GM12891 (cell line): ENCODE measurements at regions not wholly inside any gene's neighbourhood (a gene's known extent, or its start where the extent isn't known, plus 50 kb on each side); places are given as distances from the start of the nearest gene placed in this dataset.
A peak's percentile ranks its signal among the peaks of the same experiment; 100 is the strongest.

Experiments used
- DNase-seq: peaks from one replicate; pipeline ENCODE4 v3.0.0; 2011; ENCODE audit warnings: low spot score; ENCODE audit not compliant: insufficient read length
- FAIRE-seq: peaks from 2 replicates; lab custom pipeline; 2011; peaks lifted over from hg19 to GRCh38; lab: Jason Lieb, UNC
- PAX5 ChIP-seq: IDR thresholded peaks from 2 replicates; pipeline ENCODE4 v1.6.1; 2011; ENCODE audit warnings: low read length, moderate library complexity, mild to moderate bottlenecking; ENCODE audit not compliant: insufficient read depth, severe bottlenecking
- POLR2A ChIP-seq: IDR thresholded peaks from 2 replicates; pipeline ENCODE4 v1.6.1; 2011; ENCODE audit warnings: low read depth, low read length, control low read depth
- POLR2AphosphoS5 ChIP-seq: IDR thresholded peaks from 2 replicates; pipeline ENCODE4 v1.6.1; 2011; ENCODE audit warnings: low read depth, low read length, control low read depth
- POU2F2 ChIP-seq: IDR thresholded peaks from 2 replicates; pipeline ENCODE4 v1.6.1; 2011; ENCODE audit warnings: low read depth, mild to moderate bottlenecking, control low read depth, low read length, moderate library complexity
- SPI1 ChIP-seq: IDR thresholded peaks from 2 replicates; pipeline ENCODE4 v1.6.1; 2011; ENCODE audit warnings: low read depth, low read length, control low read depth
- TAF1 ChIP-seq: IDR thresholded peaks from 2 replicates; pipeline ENCODE4 v1.6.1; 2011; ENCODE audit warnings: low read depth, low read length, control low read depth

DNA sequence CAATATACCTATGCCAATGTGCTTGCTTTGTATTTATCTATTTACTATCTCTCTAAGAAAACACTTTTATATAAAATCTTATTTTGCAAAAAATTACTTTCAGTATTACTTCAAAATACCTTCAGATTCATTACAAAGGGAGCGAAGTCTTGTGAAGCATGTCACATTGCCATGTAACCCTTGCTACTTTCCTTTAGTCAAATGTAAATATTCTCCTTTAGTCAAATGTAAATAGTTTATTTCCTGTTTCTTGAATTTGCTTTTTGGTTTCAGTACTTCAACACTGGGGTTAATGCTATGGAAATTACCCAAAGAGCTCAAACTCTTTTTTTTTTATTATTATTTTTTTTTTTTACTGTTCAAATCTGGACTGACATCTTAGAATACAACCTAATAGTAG lies 383.3 kb downstream of the GRXCR1 start:
- TF ChIP-seq SPI1 (no peak), TAF1 (no peak), POLR2A (no peak)
- FAIRE-seq = no peak
- DNase-seq = no peak

DNA sequence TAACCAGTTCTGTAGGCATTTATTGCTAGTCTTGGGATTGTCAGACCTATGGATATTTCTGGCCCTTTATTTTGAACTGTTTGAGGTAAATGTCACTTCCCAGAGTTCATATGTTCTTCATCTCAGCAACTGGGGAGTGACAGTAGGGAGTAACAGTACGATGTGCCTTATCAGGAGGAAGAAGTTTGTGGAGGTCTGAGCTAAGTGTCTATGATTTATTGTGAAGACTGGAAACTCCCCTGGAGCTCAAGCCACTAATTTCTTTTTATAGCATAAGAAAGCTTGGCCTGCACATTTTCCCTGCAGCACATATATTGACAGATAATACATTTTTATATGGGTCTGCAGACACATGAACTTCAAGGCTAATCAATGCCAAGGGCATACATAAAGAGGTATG lies 383.8 kb downstream of the GRXCR1 start:
- FAIRE-seq (no peak), DNase-seq (no peak)
- TF ChIP-seq POU2F2 (no peak), POLR2AphosphoS5 (no peak), POLR2A (no peak), SPI1 (no peak), TAF1 (no peak), PAX5 (no peak)

GRCh38 chr4:43277003-43277402 lies 384.5 kb downstream of the GRXCR1 start:
- no peak for FAIRE-seq
- no peak for TF ChIP-seq PAX5
- no peak for TF ChIP-seq SPI1
- TF ChIP-seq POLR2A = no peak
- TF ChIP-seq POLR2AphosphoS5 = no peak
- no peak for TF ChIP-seq TAF1
- DNase-seq = no peak

- FAIRE-seq = no peak
- DNase-seq = no peak
- no peak for TF ChIP-seq SPI1
- TF ChIP-seq POLR2A = no peak
- TF ChIP-seq POU2F2 = no peak
- no peak for TF ChIP-seq PAX5
- no peak for TF ChIP-seq TAF1
- TF ChIP-seq POLR2AphosphoS5 = no peak
Measured at GRCh38 chr4:43282534-43282933, 390.0 kb downstream of the GRXCR1 start.

DNA sequence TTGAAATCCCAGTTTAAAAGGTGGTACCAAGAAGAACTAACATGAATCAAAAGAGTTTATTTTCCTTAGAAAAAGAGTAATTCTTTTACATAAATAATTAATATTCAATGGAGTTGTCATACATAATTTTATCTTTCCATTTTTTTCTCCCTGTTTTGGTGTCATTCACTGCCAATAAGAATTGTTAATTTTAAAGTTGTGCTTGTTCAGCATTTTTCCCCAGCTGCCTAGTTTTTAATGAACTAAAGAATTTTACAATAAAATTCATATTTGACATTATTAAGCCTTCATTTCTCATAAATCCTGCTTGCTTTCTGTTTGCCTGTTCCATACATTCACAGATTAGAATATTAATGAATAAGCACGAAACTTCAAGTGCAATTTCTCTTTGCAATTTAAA lies 393.6 kb downstream of the GRXCR1 start:
- DNase-seq = no peak
- FAIRE-seq = no peak
- TF ChIP-seq POU2F2 = no peak
- no peak for TF ChIP-seq POLR2A
- no peak for TF ChIP-seq POLR2AphosphoS5
- no peak for TF ChIP-seq TAF1
- TF ChIP-seq PAX5 = no peak
- no peak for TF ChIP-seq SPI1

DNA sequence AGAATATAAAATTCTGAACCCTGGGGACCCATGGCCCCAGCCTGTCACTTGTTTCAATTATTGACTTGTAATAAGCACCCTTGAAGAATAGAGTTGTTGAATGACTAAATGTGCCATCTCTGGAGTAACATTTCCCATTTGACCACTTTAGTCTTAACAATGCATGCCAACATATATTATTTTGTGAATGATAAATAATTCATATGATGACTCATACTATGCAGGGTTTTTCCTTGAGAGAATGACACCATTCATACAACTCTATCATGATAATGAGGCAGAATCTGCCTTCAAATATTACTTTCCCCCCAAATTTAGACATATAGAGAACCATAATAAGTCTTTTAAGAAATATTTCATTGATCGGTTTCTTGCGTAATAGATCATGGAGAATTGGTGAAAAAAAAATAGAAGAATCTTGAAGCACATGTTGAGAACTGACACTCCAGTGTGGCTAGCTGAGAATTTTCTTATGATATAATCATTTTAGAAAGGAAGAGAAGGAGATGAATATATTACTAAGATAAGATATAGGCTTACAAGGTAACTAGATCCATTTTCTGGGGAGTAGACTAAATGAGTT lies 404.5 kb downstream of the GRXCR1 start:
- FAIRE-seq (no peak), DNase-seq (no peak)
- TF ChIP-seq TAF1 (no peak), POU2F2 (no peak), POLR2A (no peak), SPI1 (no peak), PAX5 (no peak), POLR2AphosphoS5 (no peak)

DNA sequence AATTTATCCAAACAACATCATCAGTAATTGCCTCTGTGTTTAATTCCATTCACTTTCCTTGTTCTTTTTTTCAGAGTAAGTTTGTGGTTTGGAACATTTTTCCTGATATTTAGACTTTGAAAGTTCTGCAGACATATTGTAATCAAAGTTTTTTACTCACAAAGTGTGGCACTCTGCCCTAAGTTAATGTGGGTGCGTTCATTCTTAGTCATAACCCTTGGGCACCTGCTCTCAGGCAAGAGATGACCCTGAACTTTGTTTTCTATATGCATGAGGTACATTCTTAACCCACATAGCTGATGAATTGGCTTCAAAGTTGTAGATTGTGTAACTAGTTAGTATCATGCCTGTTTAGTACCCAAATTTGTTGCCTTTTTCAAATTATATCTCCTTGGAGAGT lies 424.3 kb downstream of the GRXCR1 start:
- DNase-seq = no peak
- no peak for FAIRE-seq
- TF ChIP-seq POLR2AphosphoS5 (no peak), SPI1 (no peak), POLR2A (no peak), POU2F2 (no peak), TAF1 (no peak)

GRCh38 chr4:43325220-43325967 lies 432.9 kb downstream of the GRXCR1 start:
- no peak for FAIRE-seq
- TF ChIP-seq POU2F2 (no peak), SPI1 (peak; percentile 91)
- no peak for DNase-seq

GRCh38 chr4:43330288-43330687 lies 437.8 kb downstream of the GRXCR1 start:
- no peak for DNase-seq
- TF ChIP-seq POLR2A = no peak
- TF ChIP-seq POU2F2 = no peak
- TF ChIP-seq SPI1 = no peak
- TF ChIP-seq POLR2AphosphoS5 = no peak
- TF ChIP-seq TAF1 = no peak
- no peak for TF ChIP-seq PAX5
- FAIRE-seq = no peak
